CD14-positive monocyte (primary cell): ENCODE measurements at regions not wholly inside any gene's neighbourhood (a gene's known extent, or its start where the extent isn't known, plus 50 kb on each side); places are given as distances from the start of the nearest gene placed in this dataset.

ENCODE experiments used
- DNase-seq, 3 donors: peaks; one replicate each; pipeline ENCODE4 v3.0.0-alpha.2; 2011 to 2022
- H2AFZ ChIP-seq: 2 replicates; pipeline ENCODE4 v1.6.0; 2012; ENCODE audit warnings: mild to moderate bottlenecking, low read depth, low read length, inconsistent platforms; ENCODE audit not compliant: insufficient read depth, poor library complexity, severe bottlenecking
- H3K27ac ChIP-seq, 2 donors: 1 replicate in 1 of 2; 2 replicates in 1 of 2; pipeline ENCODE4 v1.5.1; 2012 to 2013; ENCODE audit warnings: low read length in 2 of 2, control low read depth in 1 of 2, inconsistent platforms in 1 of 2, low read depth in 1 of 2, mild to moderate bottlenecking in 1 of 2
- H3K27me3 ChIP-seq, 2 donors: one replicate each; pipeline versions ENCODE4 v1.6.0 to v1.6.1; 2011 to 2013; ENCODE audit warnings: low read length in 2 of 2; ENCODE audit not compliant: control insufficient read depth in 2 of 2, insufficient read depth in 2 of 2
- H3K36me3 ChIP-seq, 2 donors: replicated peaks in 1 of 2; 1 replicate in 1 of 2; 2 replicates in 1 of 2; pipeline versions ENCODE4 v1.5.1 to v1.6.1; 2012 to 2013; ENCODE audit warnings: low read length in 2 of 2, control low read depth in 1 of 2, inconsistent platforms in 1 of 2, mild to moderate bottlenecking in 1 of 2; ENCODE audit not compliant: insufficient read depth in 2 of 2, control insufficient read depth in 1 of 2
- H3K4me1 ChIP-seq, 2 donors: 1 replicate in 1 of 2; 2 replicates in 1 of 2; pipeline versions ENCODE4 v1.5.1 to v1.6.1; 2012 to 2013; ENCODE audit warnings: low read length in 2 of 2, control low read depth in 1 of 2, inconsistent platforms in 1 of 2, mild to moderate bottlenecking in 1 of 2, moderate library complexity in 1 of 2; ENCODE audit not compliant: insufficient read depth in 2 of 2, control insufficient read depth in 1 of 2
- H3K4me2 ChIP-seq: replicated peaks from 2 replicates; pipeline ENCODE3; 2012; ENCODE audit warnings: low read length, moderate library complexity, mild to moderate bottlenecking; ENCODE audit not compliant: poor library complexity, severe bottlenecking; ENCODE audit errors: extremely low read depth
- H3K4me3 ChIP-seq, 3 experiments: fragments of 200-600 bp in 1 of 3; sonication (generic) in 1 of 3; replicated peaks in 1 of 3; 1 replicate in 2 of 3; 2 replicates in 1 of 3; pipeline ENCODE4 v1.5.1; 2011 to 2013; ENCODE audit warnings: low read length in 3 of 3, mild to moderate bottlenecking in 3 of 3, control low read depth in 2 of 3, low read depth in 2 of 3, inconsistent platforms in 1 of 3, moderate library complexity in 1 of 3
- H3K79me2 ChIP-seq: 2 replicates; pipeline ENCODE4 v1.6.0; 2012; ENCODE audit warnings: mild to moderate bottlenecking, control low read depth, inconsistent platforms, low read length, moderate library complexity; ENCODE audit not compliant: insufficient read depth
- H3K9ac ChIP-seq: 2 replicates; pipeline ENCODE4 v1.6.0; 2017; ENCODE audit warnings: low read length, mild to moderate bottlenecking; ENCODE audit not compliant: insufficient read depth, poor library complexity, severe bottlenecking
- H3K9me3 ChIP-seq, 2 donors: replicated peaks in 1 of 2; 1 replicate in 1 of 2; 2 replicates in 1 of 2; pipeline versions ENCODE4 v1.5.1 to v1.6.1; 2012 to 2013; ENCODE audit warnings: low read length in 2 of 2, control low read depth in 1 of 2; ENCODE audit not compliant: control insufficient read depth in 1 of 2, insufficient read depth in 1 of 2
- H4K20me1 ChIP-seq: 2 replicates; pipeline ENCODE4 v1.6.0; 2012; ENCODE audit warnings: mild to moderate bottlenecking, low read length, control low read depth, moderate library complexity; ENCODE audit not compliant: insufficient read depth
- H3K27ac Mint-ChIP-seq, 7 donors: one replicate each; pipeline ENCODE4 v1.8.0; 2020; ENCODE audit warnings: mild to moderate bottlenecking in 7 of 7, mixed read lengths in 7 of 7, moderate library complexity in 6 of 7, inconsistent platforms in 2 of 7
- H3K27me3 Mint-ChIP-seq, 3 donors: one replicate each; pipeline ENCODE4 v1.8.0; 2021 to 2022; ENCODE audit warnings: low read depth in 3 of 3, mild to moderate bottlenecking in 3 of 3, mixed read lengths in 3 of 3, moderate library complexity in 3 of 3, inconsistent platforms in 1 of 3
- H3K36me3 Mint-ChIP-seq, 2 donors: one replicate each; pipeline ENCODE4 v1.8.0; 2020; ENCODE audit warnings: mixed read lengths in 2 of 2, inconsistent platforms in 1 of 2, mild to moderate bottlenecking in 1 of 2
- H3K4me1 Mint-ChIP-seq: one replicate; pipeline ENCODE4 v1.8.0; 2020; ENCODE audit warnings: mild to moderate bottlenecking, mixed read lengths
- H3K4me3 Mint-ChIP-seq, 2 donors: one replicate each; pipeline ENCODE4 v1.8.0; 2020; ENCODE audit warnings: mild to moderate bottlenecking in 2 of 2, mixed read lengths in 2 of 2, moderate library complexity in 1 of 2
- H3K9me3 Mint-ChIP-seq, 7 donors: one replicate each; pipeline ENCODE4 v1.8.0; 2020 to 2022; ENCODE audit warnings: mixed read lengths in 7 of 7, mild to moderate bottlenecking in 6 of 7, moderate library complexity in 6 of 7, inconsistent platforms in 2 of 7
- CTCF ChIP-seq: fragments of 200-600 bp; IDR thresholded peaks from one replicate; pipeline ENCODE4 v1.8.0; 2022; ENCODE audit warnings: antibody characterized with exemption, mild to moderate bottlenecking
- WGBS: methylation state at CpG from one replicate; pipeline ENCODE4 v1.1.5; 2013; ENCODE audit warnings: missing lambda C conversion rate; ENCODE audit not compliant: insufficient coverage; 5-methylcytosine and 5-hydroxymethylcytosine counted together
- intact Hi-C, 2 donors: fragments of 100-400 bp; cut with micrococcal nuclease; formaldehyde crosslinking; loops; one replicate each; pipeline versions ENCODE4 v1.15.0 to v1.15.1; 2023

DNA sequence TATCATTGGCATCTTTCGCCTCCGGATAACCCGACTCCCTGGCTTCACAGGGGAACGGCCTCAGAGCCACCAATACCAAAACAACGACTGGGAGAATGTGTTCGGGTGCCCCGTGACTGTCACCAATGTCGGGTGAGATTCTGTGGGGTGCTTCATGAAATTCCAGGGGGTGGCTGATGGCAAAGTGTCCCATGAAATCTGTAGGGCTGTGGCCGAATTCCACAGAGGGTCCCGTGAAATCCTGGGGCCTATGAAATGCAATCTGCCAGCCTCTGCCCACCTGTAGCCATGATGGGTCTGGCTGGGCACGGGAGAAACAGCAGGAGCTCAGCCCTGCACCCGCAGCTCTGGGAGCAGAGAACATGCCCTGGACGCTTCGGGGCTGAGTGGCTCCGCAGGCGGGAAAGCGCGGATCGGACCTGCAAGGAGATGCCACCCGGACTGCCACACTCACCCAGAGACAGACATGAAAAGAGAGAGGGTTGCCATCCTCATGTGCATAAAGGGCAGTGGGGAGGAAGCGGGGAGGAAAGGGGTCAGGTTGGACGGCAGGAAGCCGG is 192.4 kb downstream of the OLFM1 start:
- H4K20me1 ChIP-seq = no peaks in the 10 kb centered on the region
- no peak for DNase-seq
- H3K4me2 ChIP-seq = no peak overlapping the region
- intact Hi-C loops = no loop called here
- peaks cover 0 to 7% (median 0%) of the 10 kb centered on the region in 7 donors for H3K9me3 Mint-ChIP-seq
- no peak overlapping the region for H3K27ac ChIP-seq
- no peaks in the 10 kb centered on the region for H3K36me3 Mint-ChIP-seq
- peaks cover 1 to 8% (median 6%) of the 10 kb centered on the region in 3 donors for H3K27me3 Mint-ChIP-seq
- no peak overlapping the region for H3K27ac Mint-ChIP-seq
- H3K79me2 ChIP-seq = no peaks in the 10 kb centered on the region
- no peaks in the 10 kb centered on the region for H3K36me3 ChIP-seq
- H3K4me3 ChIP-seq = no peak overlapping the region
- H3K9me3 ChIP-seq = peaks cover 0 to 3% of the 10 kb centered on the region in 2 donors
- H2AFZ ChIP-seq = no peak overlapping the region
- H3K4me1 ChIP-seq = no peaks in the 10 kb centered on the region
- H3K4me1 Mint-ChIP-seq = no peaks in the 10 kb centered on the region
- H3K4me3 Mint-ChIP-seq = no peak overlapping the region
- no peak overlapping the region for H3K9ac ChIP-seq
- H3K27me3 ChIP-seq = no peaks in the 10 kb centered on the region
- no peak for TF ChIP-seq CTCF
- WGBS = 91% methylated on average over 14 of the region's 23 CpGs

DNA sequence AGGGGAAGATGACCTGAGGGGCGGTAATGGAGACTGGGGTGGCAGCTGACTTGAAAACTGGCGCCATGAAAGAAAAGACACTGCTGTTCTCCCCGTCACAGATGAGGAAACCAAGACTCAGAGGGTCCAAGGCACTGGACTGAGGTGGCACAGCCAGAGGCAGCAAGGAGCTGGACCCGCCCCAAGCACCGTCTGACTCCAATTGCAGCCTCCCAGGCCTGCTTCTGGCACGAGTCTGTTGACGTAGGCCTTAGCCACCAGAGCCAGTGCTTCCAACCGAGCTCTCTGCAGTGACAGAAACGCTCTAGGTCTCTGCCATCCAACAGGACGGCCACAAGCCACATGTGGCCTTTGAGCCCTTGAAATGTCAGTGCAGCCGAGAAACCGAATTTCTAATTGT is 193.2 kb downstream of the OLFM1 start:
- H3K9ac ChIP-seq = no peak overlapping the region
- WGBS = 86% methylated on average over 11 of the region's 12 CpGs
- H3K4me3 Mint-ChIP-seq = no peak overlapping the region
- H3K36me3 ChIP-seq = no peaks in the 10 kb centered on the region
- H3K36me3 Mint-ChIP-seq = no peaks in the 10 kb centered on the region
- peaks cover 0 to 10% of the 10 kb centered on the region in 2 donors for H3K9me3 ChIP-seq
- intact Hi-C loops = no loop called here
- no peak overlapping the region for H3K4me2 ChIP-seq
- H2AFZ ChIP-seq = no peak overlapping the region
- no peak overlapping the region for H3K27ac ChIP-seq
- H3K27ac Mint-ChIP-seq = no peak overlapping the region
- no peak overlapping the region for H3K4me3 ChIP-seq
- no peaks in the 10 kb centered on the region for H3K27me3 ChIP-seq
- peaks cover 1 to 7% (median 6%) of the 10 kb centered on the region in 3 donors for H3K27me3 Mint-ChIP-seq
- no peaks in the 10 kb centered on the region for H3K4me1 ChIP-seq
- DNase-seq = no peak
- H4K20me1 ChIP-seq = no peaks in the 10 kb centered on the region
- no peaks in the 10 kb centered on the region for H3K4me1 Mint-ChIP-seq
- peaks cover 0 to 11% (median 3%) of the 10 kb centered on the region in 7 donors for H3K9me3 Mint-ChIP-seq
- no peak for TF ChIP-seq CTCF
- H3K79me2 ChIP-seq = no peaks in the 10 kb centered on the region
